ENCODE measurements at regions not wholly inside any gene's neighbourhood (a gene's known extent, or its start where the extent isn't known, plus 50 kb on each side); places are given as distances from the start of the nearest gene placed in this dataset.

DNA sequence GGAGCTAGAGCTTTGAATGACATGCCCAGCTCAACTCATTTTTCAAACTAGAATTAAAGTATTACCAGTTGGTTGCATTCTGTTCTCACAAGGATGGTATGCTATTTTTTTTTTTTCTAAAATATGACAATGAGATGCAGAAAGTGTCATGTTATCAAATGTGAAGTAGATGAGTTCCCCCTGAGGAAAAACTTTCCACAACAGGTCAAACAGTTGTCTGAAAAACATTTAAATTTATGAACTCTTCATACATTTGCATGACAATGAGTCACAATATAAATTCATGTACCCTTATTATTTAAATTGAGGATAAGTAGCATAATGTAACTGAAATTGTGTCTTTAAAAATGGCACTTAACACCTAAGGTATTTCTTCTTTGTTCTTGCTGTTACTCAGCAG lies 1720.5 kb upstream of the NUDT12 start:
- Histone ChIP-seq H2BK15ac (ENCODE audit: low read depth, low read length) (no peak overlapping the region), H3K56ac (ENCODE audit: insufficient read length, low read depth, low read length) (no peak overlapping the region), H2AFZ (ENCODE audit: low read length) (no peak overlapping the region), H3K79me2 (ENCODE audit: insufficient read depth, low read length) (no peaks in the 10 kb centered on the region), H3K23me2 (ENCODE audit: insufficient read length, low read depth, low read length, poor library complexity, severe bottlenecking) (no peaks in the 10 kb centered on the region), H4K5ac (ENCODE audit: insufficient read length, low read depth, low read length) (no peak overlapping the region), H3K9ac (ENCODE audit: extremely low read depth, insufficient read length, low read length) (no peak overlapping the region), H3K79me1 (ENCODE audit: insufficient read depth, low read depth, low read length, poor library complexity, severe bottlenecking) (no peaks in the 10 kb centered on the region), H2BK120ac (ENCODE audit: low read depth, low read length, poor library complexity, severe bottlenecking) (no peak overlapping the region), H2AK5ac (ENCODE audit: insufficient read length, low read length) (no peak overlapping the region), H2BK5ac (ENCODE audit: insufficient read length, low read length) (no peak overlapping the region), H3K9me3 (ENCODE audit: control insufficient read depth, low read depth, low read length) (no peaks in the 10 kb centered on the region), H2BK12ac (ENCODE audit: insufficient read length, low read depth, low read length) (no peak overlapping the region), H3K4me2 (ENCODE audit: insufficient read depth, insufficient read length, low read length) (no peak overlapping the region), H3K4ac (ENCODE audit: low read depth, low read length) (no peak overlapping the region), H2BK20ac (ENCODE audit: low read depth, low read length, poor library complexity, severe bottlenecking) (no peak overlapping the region), H3K23ac (ENCODE audit: insufficient read length, low read depth, low read length) (no peak overlapping the region), H3K27me3 (ENCODE audit: insufficient read depth, low read length) (no peaks in the 10 kb centered on the region), H3K4me1 (ENCODE audit: insufficient read depth, low read length) (no peaks in the 10 kb centered on the region), H3T11ph (ENCODE audit: low read length) (no peak overlapping the region), H4K8ac (replicated peaks; ENCODE audit: insufficient read length, low read depth, low read length) (no peak overlapping the region), H3K18ac (ENCODE audit: insufficient read length, low read depth, low read length) (no peak overlapping the region), H4K20me1 (ENCODE audit: control insufficient read depth, insufficient read depth, insufficient read length) (no peaks in the 10 kb centered on the region), H4K91ac (ENCODE audit: insufficient read length, low read depth, low read length) (no peak overlapping the region), H3K27ac (ENCODE audit: insufficient read length, low read depth, low read length) (no peak overlapping the region), H3K14ac (ENCODE audit: insufficient read depth, low read length) (no peak overlapping the region)
- no peaks in the 10 kb centered on the region for H3K36me3 Mint-ChIP-seq (ENCODE audit: insufficient read depth in 1 of 3, low read depth in 3 of 3)
- H3K4me3 Mint-ChIP-seq: no peak overlapping the region
- TF ChIP-seq CTCF (conservative IDR thresholded peaks at IDR 0.05): no peak
- no peaks in the 10 kb centered on the region for H3K27me3 Mint-ChIP-seq (ENCODE audit: low read depth)
- no peak overlapping the region for H3K27ac Mint-ChIP-seq
- DNase-seq: no peak
- H3K9me3 Mint-ChIP-seq: no peaks in the 10 kb centered on the region; a peak in 1 of 5 replicates
- no peaks in the 10 kb centered on the region for H3K4me1 Mint-ChIP-seq
